Renal pelvis (tissue), 1 donor: ENCODE measurements at regions not wholly inside any gene's neighbourhood (a gene's known extent, or its start where the extent isn't known, plus 50 kb on each side); places are given as distances from the start of the nearest gene placed in this dataset.

Source experiments
- DNase-seq: peaks from one replicate; pipeline ENCODE4 v3.0.0-alpha.2; 2013

DNA sequence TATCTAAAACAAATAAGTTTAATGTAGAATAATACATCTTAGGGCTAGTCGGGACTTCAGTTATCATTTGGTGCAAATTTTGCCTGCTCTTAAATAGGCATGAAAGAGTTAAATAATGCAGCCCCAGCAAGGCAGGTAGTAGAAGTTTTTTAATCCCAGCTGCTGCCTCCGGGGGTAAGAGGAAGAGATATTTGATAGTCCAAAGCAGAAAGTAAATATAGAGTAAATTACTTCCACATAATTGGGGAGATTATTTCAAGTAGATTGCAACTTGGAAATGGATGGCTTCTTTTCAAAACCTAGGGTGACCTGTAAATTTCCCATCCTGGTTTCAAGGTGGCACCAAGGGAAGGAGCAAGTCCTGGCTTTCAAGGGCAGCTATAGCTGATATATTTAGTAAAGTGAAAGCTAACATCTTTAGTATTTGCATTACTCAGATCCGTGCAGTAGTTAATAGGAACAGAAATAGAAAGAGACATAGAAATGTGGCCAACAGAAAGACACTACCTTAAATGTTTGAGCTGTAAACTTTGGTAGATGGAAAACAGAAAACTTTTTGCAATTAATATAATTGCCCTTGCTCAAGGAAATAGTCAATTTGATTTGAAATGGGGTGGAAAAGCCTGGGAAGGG lies 109.1 kb downstream of the LMO4 start:
- no peak for DNase-seq

DNA sequence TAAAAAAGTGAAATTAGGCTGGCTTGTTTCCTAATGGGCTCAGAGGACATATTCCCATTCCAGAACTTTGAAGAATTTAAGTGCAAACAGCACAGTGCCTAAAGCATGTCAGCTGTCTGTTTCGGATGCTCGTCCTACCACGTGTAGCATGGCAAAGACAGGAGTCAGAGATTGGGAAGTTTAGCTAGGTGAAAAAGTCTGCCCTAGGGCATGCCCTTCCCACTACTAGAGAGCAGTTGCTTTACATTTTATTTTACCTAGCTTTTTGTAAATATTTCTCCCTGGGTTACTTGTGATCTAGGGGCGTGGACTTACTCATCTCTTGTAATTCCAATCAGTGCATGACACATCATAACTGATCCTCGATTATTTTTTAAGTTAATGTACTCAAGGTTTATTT lies 111.1 kb downstream of the LMO4 start:
- DNase-seq = no peak

DNA sequence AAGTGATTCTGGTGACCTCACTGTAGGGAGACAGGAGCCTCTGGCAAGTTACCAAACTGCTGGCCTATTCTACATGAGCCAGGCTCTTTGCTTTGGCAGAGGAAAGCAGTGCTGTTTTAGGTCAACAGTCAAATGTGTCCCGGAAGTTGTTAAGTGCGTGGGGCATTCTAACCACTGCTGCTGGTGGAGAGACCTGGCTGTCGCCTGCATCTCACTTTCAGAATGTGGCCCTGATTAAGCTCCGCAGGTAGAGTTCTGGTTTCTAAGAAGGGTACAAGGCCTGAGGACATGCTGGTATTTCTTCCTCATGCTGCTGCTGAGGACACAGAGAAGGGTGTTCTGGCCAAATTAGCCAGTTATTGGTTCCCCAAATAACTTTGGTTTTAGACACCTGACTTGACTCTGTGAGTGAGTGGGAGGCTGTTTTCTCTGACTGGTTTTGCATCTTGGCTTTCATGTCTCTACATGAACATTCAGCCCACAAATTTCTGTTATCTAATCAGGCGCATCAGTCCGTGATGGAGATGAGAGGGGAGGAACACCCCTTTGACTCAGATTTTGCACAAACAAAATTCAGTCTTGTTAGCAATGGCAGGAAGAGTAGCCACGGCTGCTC lies 120.8 kb downstream of the LMO4 start:
- peak; percentile 82 for DNase-seq

DNA sequence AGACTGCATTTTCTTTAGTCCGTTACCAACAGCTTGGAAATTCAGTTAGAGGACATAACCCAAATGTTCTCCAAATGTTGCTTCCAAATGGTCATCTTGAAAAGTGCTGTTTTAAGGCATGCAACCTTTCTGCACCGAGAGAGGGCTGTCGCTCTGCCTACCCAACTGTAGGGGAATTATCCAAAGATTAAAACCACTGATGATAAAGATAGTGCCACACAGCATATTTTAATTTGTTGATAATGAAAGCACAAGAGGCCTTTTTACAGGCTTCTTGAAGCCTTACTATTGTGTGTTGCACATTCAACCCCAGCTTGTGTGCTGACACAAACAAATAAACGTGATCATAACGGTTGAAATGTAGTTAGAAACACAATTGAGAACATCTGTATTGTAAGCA lies 121.5 kb downstream of the LMO4 start:
- no peak for DNase-seq

DNA sequence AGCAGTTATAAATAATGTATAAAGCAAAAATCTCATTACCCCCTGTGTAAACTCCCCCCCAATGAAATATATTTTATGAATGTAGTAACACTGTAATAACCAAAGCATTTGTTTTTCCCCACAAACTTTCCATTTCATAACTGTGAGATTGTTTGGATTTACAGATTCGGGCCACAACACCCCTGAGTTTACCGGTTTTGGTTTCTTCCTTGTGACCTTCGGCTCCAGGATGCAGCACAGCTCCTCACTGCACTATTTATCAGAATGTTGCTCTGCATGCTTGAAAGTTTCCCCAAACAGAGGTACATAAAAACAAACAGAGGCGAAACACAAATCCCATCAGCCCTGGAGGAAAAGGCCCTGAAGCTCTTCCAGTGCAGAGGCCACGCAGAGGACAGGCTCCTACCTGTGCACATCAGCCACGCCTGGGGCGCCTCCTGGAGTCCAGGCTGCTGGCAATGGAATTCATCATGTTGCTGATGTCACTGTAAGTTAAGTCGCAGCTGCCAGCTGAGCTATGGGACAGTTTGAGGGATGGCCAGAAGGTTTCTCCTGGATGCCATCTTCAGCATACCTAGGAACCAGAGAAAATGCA lies 122.0 kb downstream of the LMO4 start:
- peak; percentile 17 for DNase-seq

DNA sequence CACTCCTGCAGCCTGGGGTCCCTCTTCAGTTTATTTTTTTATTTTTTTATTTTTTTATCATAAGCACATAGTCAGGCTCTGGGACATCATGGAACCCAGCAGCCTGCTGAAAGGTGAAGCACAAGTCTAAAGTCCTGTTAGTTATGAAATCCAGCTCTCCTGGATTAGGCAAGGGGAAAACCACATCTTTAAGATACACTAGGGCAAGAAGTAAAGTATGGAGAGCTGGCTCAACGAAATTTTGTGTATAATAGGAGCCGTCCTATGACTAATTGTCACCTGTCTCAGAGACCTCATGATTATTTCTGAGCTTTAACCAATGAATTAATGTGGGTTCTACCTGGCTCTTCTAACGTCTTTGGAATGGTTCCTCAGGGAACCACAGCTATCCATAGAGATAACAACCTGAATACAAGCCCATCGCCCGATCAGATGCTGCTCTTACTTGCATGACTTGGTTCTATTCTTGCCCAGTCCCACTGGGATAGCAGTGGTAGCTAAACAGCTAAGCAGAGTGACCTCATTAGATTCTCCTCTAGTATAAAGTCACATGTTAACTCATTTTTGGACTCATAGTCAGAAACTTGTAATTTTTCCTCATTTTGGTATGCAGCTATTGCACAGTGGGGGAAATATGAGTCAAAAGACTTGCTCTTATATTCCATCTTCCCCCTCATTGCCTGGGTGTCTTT lies 122.7 kb downstream of the LMO4 start:
- no peak for DNase-seq

DNA sequence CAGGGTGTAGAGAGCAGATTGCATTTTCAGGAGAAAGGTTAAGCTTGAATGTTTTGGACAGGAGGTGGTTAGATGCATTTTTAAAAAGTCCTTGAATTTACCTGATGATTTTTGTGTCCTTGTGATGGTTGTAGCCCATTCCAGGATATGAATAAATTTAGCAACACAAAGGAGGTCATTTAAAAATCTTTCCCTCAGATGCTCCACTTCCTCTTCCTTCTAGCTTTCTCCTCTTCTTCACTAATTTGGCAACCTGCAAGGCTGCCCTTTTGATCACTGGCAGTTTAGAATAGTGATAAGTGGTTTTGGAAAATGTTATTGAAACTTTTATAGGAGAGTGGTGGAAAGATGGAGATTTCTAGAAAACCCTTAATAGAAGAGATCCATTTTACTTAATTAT lies 124.0 kb downstream of the LMO4 start:
- DNase-seq = no peak

DNA sequence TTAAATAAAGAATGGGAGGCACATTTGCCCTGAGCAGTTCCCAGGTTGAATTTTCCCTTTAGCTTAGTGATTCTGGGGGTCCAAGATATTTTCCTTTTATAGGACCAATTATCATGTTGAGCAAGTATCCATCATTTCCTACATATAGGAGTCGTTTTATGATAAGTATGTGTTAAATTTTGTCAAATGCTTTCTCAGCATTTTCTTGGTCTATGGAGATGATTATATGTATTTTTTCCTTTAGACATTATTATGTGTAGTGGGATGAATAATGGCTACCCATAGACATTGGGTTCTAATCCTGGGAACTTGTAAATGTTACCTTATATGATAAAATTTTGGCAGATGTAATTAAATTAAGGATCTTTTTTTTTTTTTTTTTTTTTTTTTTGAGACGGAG lies 128.7 kb downstream of the LMO4 start:
- no peak for DNase-seq

DNA sequence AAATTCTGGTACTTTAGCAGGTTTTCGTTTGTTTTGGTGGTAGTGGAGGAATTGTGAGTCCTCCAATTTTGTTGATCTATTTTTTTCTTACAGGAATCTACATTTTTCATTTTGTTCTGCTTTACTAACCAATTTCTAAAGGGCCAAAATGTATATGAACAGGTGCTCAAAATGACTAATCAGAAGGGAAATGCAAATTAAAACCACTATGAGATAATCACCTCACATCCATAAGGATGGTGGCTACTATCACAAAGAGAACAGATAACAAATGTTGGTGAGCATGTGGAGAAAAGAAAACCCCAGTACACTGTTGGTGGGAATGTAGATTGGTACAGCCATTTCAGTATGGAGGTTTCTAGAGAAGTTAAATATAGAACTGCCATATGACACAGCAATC lies 134.2 kb downstream of the LMO4 start:
- DNase-seq = no peak

DNA sequence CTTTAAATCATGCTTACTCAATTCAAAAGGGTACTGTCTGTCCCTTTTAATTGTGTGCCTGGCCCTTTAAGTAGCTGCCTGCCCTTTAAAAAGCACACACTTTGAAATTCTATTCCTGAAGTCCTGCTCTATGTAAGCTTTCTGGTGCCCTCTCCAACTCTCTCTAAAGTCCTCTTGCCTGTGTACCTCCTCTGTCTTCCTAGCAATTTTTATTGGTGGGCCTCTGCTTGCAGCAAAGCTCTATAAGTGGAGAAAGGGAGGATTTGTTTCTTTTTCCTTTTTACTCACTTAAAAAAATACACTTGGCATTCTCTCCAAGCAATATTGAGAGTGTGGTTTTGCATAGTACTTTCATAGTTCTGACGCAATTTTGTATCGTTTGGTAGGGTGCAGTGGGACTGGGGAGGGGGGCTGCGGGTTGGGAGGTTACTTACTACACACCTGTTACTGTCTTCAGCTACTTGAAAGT lies 135.4 kb downstream of the LMO4 start:
- peak; percentile 28 for DNase-seq

DNA sequence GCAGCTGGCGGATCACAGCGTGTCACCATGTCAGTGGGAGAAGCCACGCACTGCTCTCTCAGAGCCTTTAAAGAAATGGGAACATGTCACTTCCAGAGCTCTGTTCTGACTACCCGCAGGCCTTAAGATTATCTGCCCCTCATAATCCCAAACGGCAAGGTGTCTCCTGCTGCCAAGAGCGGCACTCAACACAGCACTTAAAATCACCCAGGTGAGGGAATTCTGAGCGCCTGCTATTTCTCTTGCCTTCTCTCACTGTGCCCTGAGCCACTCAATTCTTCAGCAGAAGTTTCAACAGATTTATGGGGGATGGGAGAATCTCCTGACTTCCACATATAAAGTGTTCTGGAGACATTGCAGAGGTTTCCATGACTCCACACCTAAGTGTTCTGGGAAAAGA lies 137.9 kb downstream of the LMO4 start:
- no peak for DNase-seq

DNA sequence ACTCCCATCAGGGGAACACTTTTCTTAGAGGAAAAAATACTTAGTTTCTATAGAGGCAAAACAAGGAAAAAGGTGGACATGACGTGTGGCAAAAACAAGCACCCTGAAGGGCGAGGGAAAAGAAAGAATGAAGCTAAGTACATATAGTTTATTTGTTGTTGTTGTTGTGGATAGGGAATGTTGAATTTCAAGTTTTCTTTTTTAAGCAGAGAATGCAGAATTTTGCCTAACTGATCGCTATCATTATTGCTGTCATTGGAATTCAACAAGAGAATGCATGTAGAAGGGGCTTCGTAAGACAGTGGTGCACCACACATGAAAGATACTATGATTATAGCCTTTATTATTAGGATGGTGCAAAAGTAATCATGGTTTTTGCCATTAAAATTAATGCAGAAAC lies 144.0 kb downstream of the LMO4 start:
- DNase-seq = no peak

DNA sequence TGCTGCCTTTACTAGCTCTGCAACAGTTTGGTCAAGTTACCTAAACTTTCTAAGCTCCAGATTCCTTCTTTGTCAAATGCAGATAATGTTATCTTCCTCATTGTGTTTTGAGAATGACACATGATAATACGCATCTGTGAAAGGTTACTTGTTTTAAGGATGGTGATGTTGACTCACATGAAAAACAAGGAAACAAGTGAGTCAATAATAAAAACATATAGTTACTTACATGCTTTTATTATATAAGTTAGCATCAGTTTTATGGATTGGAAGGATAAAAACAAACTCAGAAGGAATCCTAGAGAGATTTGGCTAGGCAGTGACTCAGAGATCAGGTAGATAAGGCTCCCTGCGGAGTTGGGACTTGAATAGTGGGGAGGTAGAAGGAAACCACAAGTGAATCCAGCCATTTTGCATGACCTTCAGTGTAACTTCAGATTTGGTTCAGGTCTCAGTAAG lies 144.6 kb downstream of the LMO4 start:
- no peak for DNase-seq

DNA sequence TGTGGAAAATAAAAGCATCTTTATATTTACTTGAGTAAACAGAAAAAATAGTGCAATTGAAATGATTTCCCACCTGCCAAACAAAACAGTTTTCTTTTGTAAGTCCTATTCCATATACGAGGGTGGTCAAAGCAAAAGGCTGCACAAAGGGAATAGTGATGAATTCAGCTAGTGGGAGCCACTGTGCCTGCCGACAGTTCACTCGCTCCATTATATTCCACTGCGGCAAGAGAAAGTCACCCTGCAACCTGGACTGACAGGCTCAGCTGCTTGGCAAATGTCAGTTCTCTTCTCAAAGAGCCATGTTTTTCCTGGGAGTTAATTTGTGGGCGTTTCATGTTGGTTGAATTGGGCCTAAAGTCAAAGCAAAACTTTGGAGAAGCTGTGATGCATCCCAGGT lies 145.4 kb downstream of the LMO4 start:
- DNase-seq = no peak

DNA sequence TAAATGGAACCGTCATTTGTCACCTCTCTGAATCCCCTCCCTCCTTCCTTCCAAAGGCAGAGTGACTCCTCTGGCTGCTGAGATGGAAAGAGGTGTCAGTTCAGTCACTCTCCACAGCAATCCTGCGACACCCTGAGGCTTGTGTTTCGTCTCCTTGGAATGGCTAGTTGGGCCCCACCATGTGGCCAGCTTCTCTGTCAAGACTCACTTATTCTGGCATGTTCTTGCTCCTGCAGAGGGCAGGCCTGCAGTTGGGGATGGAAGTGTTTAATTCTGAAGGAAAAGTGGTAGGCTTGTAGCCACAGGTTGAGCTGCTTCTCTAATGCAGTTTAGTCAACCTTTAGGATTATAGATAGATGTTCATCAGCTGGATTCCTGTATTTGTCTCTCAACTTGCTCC lies 149.6 kb downstream of the LMO4 start:
- no peak for DNase-seq

DNA sequence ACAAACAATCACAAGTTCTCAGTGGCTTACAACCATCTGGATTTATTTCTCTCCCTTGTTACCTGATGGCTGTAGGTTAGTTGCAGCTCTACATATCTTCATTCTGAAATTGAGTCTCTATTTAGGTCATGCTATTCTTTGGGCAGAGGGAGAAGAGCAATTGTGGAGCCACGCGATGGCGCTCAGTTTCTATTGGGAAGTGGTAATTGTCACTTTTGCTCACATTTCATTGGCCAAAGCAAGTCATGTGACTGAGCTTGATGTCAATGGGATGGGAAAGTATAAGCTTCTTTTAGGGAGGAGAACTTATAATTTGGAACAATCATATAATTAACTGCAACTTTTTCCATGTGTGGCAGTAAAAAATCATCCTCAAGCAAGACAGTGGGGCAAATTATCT lies 166.5 kb downstream of the LMO4 start:
- DNase-seq = no peak

DNA sequence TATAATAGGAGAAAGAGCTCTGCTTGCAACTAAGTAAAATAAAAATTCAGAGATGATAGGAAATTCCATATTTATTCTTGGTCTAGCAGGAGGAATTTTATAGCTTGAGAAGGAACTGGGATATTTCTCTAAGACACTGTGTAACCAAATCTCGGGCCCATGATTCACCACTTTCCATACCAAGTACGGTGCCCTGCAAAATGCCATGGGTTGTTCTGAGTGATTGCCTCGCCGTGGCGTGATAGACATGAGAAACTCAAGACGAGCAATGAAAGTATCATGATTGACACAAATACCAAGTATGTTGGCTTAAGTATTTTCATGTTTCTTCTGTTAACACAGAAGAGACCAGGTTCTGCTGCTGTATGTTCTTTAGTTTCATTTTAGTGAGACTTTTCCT lies 167.2 kb downstream of the LMO4 start:
- DNase-seq = no peak

DNA sequence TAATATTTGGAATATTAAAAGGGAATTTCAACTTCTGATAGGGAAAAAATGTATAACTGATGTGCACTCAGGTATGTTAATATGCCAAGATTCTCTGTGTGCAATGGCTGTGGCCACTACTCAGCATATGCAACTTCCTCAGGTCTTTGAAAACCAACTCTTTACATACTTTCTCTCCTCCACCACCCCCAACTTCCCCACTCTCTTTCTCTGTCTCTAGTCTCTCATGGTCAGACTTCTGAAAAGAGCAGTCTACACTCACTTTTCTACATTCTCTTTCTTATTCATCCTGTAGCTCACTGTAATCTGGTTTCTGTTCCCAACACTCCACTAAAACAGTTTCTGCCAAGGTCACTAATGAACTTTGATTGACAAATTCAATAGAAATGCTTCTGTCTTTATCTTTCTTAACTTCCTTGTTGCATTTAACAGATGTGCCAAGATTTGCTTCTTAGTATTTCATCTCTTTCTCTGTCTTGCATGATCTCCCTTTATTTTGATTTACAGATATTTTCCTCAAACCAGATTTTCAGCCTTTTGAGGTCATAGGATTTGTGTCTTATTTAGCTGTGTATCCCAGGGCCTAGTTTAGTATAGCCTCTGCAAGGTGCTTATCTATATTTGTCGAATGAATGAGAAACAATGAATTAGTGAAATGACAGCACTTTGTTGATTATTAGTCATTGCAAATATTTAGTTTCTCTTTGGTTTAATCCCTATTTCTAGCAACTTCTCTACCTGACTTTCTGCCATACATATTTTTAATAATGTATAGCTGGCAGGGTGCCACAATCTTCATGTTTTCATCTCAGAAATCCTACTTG lies 168.9 kb downstream of the LMO4 start:
- DNase-seq = no peak

DNA sequence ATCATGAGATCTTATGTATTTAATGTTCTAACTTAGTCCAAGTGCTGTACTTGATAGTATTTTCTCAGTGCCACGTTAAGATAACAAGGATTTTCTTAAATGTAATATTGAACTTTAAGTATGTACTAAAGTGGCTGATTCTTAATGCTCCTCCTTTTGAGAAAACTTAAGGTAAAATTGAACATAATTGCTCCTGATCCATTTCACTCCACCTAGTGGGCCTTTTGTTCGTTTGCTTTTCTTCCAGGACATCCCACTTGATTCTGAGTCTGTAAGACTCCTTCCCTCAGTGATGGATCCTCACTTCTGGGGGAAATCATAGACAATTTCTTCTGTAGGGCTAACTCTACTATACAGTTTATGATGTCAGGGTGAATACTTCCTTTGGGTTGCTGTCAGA lies 173.1 kb downstream of the LMO4 start:
- DNase-seq = no peak

DNA sequence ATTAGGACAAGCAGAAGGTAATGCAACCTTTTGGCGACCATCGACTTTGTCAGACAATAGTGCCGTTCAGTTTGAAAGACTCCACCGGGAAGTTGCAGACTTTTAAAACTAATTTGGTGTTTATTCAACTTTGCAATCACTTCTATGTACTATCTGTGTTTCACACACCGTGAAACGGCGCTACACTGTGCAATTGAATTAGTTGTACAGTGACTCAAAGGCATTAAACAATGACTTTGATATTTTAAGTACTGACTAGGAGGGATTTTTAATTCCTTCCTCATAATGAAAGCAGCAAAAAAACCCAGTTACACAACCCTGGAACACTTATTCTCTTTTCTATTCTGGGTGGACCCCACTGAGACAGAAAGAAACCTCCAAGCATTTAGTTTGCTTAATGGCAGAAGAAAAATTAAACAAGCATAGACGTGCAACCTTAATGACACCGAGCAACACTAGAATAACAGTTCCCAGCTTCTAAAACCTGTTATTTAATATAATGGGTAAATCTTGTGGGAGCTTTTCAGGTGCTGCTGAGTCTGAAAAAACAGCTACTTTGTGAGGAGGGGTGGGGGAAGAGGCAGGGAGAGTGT lies 176.8 kb downstream of the LMO4 start:
- no peak for DNase-seq

DNA sequence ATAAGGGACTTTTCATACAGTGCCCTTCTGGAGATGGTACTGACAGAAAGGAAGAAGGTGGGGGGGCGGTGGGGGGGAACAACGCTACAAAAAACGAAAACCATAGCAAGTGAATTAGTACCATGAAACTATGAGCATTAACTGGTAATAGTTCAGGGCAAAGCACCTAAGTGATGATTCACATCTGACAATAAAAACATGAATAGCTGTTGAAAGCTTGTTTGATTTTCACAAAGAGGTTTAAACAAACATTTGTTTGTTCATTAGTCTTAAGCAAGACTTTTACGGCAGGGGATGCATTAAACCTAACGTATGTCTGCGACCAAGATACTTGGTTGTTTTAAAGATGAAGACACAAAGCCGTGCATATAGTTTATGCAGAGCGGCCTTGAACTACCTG lies 177.5 kb downstream of the LMO4 start:
- no peak for DNase-seq
